ENCODE measurements at regions not wholly inside any gene's neighbourhood (a gene's known extent, or its start where the extent isn't known, plus 50 kb on each side); places are given as distances from the start of the nearest gene placed in this dataset.

GRCh38 chr2:145199827-145200706, 680.1 kb upstream of the ZEB2 start:
- no peaks in the 10 kb centered on the region for H3K4me1 ChIP-seq (ENCODE audit: control insufficient read depth, insufficient read depth, low read length)
- no peak overlapping the region for H3K27ac ChIP-seq (ENCODE audit: low read depth, low read length)
- no peaks in the 10 kb centered on the region for H3K27me3 ChIP-seq (ENCODE audit: control insufficient read depth, insufficient read depth, low read length)
- no peak overlapping the region for H3K9ac ChIP-seq (ENCODE audit: low read length)
- H3K36me3 ChIP-seq (ENCODE audit: control insufficient read depth, insufficient read depth, low read length), result no peaks in the 10 kb centered on the region
- no peak overlapping the region for H3K4me3 ChIP-seq (ENCODE audit: low read length)

GRCh38 chr2:145199042-145199441, 679.1 kb upstream of the ZEB2 start:
- Histone ChIP-seq H3K4me1 (ENCODE audit: control insufficient read depth, insufficient read depth, low read length) (no peaks in the 10 kb centered on the region), H3K36me3 (ENCODE audit: control insufficient read depth, insufficient read depth, low read length) (no peaks in the 10 kb centered on the region), H3K9ac (ENCODE audit: low read length) (no peak overlapping the region), H3K27ac (ENCODE audit: low read depth, low read length) (no peak overlapping the region), H3K4me3 (ENCODE audit: low read length) (no peak overlapping the region), H3K27me3 (ENCODE audit: control insufficient read depth, insufficient read depth, low read length) (no peaks in the 10 kb centered on the region)

- Histone ChIP-seq H3K9ac (ENCODE audit: low read length) (no peak overlapping the region), H3K4me3 (ENCODE audit: low read length) (no peak overlapping the region), H3K4me1 (ENCODE audit: control insufficient read depth, insufficient read depth, low read length) (no peaks in the 10 kb centered on the region), H3K27me3 (ENCODE audit: control insufficient read depth, insufficient read depth, low read length) (no peaks in the 10 kb centered on the region), H3K27ac (ENCODE audit: low read depth, low read length) (no peak overlapping the region), H3K36me3 (ENCODE audit: control insufficient read depth, insufficient read depth, low read length) (no peaks in the 10 kb centered on the region)
Observed at GRCh38 chr2:145198555-145198954, 678.6 kb upstream of the ZEB2 start.

GRCh38 chr2:145197944-145198343, 678.0 kb upstream of the ZEB2 start:
- Histone ChIP-seq H3K4me1 (ENCODE audit: control insufficient read depth, insufficient read depth, low read length) (no peaks in the 10 kb centered on the region), H3K36me3 (ENCODE audit: control insufficient read depth, insufficient read depth, low read length) (no peaks in the 10 kb centered on the region), H3K4me3 (ENCODE audit: low read length) (no peak overlapping the region), H3K27ac (ENCODE audit: low read depth, low read length) (no peak overlapping the region), H3K27me3 (ENCODE audit: control insufficient read depth, insufficient read depth, low read length) (no peaks in the 10 kb centered on the region), H3K9ac (ENCODE audit: low read length) (no peak overlapping the region)

- H3K36me3 ChIP-seq (ENCODE audit: control insufficient read depth, insufficient read depth, low read length), result no peaks in the 10 kb centered on the region
- no peak overlapping the region for H3K27ac ChIP-seq (ENCODE audit: low read depth, low read length)
- H3K4me1 ChIP-seq (ENCODE audit: control insufficient read depth, insufficient read depth, low read length), result no peaks in the 10 kb centered on the region
- no peak overlapping the region for H3K9ac ChIP-seq (ENCODE audit: low read length)
- no peak overlapping the region for H3K4me3 ChIP-seq (ENCODE audit: low read length)
- no peaks in the 10 kb centered on the region for H3K27me3 ChIP-seq (ENCODE audit: control insufficient read depth, insufficient read depth, low read length)
Observed at GRCh38 chr2:145194673-145195072, 674.8 kb upstream of the ZEB2 start.

- Histone ChIP-seq H3K4me1 (ENCODE audit: control insufficient read depth, insufficient read depth, low read length) (no peaks in the 10 kb centered on the region), H3K27ac (ENCODE audit: low read depth, low read length) (no peak overlapping the region), H3K36me3 (ENCODE audit: control insufficient read depth, insufficient read depth, low read length) (no peaks in the 10 kb centered on the region), H3K9ac (ENCODE audit: low read length) (no peak overlapping the region), H3K4me3 (ENCODE audit: low read length) (no peak overlapping the region), H3K27me3 (ENCODE audit: control insufficient read depth, insufficient read depth, low read length) (no peaks in the 10 kb centered on the region)
Observed at GRCh38 chr2:145190031-145190703, 670.2 kb upstream of the ZEB2 start.

GRCh38 chr2:145186303-145186702, 666.4 kb upstream of the ZEB2 start:
- Histone ChIP-seq H3K27ac (ENCODE audit: low read depth, low read length) (no peak overlapping the region), H3K27me3 (ENCODE audit: control insufficient read depth, insufficient read depth, low read length) (no peaks in the 10 kb centered on the region), H3K9ac (ENCODE audit: low read length) (no peak overlapping the region), H3K4me3 (ENCODE audit: low read length) (no peak overlapping the region), H3K4me1 (ENCODE audit: control insufficient read depth, insufficient read depth, low read length) (no peaks in the 10 kb centered on the region), H3K36me3 (ENCODE audit: control insufficient read depth, insufficient read depth, low read length) (no peaks in the 10 kb centered on the region)

GRCh38 chr2:145185696-145186095, 665.8 kb upstream of the ZEB2 start:
- no peak overlapping the region for H3K4me3 ChIP-seq (ENCODE audit: low read length)
- H3K9ac ChIP-seq (ENCODE audit: low read length), result no peak overlapping the region
- no peaks in the 10 kb centered on the region for H3K4me1 ChIP-seq (ENCODE audit: control insufficient read depth, insufficient read depth, low read length)
- no peaks in the 10 kb centered on the region for H3K27me3 ChIP-seq (ENCODE audit: control insufficient read depth, insufficient read depth, low read length)
- no peak overlapping the region for H3K27ac ChIP-seq (ENCODE audit: low read depth, low read length)
- no peaks in the 10 kb centered on the region for H3K36me3 ChIP-seq (ENCODE audit: control insufficient read depth, insufficient read depth, low read length)

- H3K4me1 ChIP-seq (ENCODE audit: control insufficient read depth, insufficient read depth, low read length), result no peaks in the 10 kb centered on the region
- no peaks in the 10 kb centered on the region for H3K36me3 ChIP-seq (ENCODE audit: control insufficient read depth, insufficient read depth, low read length)
- no peak overlapping the region for H3K4me3 ChIP-seq (ENCODE audit: low read length)
- no peaks in the 10 kb centered on the region for H3K27me3 ChIP-seq (ENCODE audit: control insufficient read depth, insufficient read depth, low read length)
- no peak overlapping the region for H3K9ac ChIP-seq (ENCODE audit: low read length)
- no peak overlapping the region for H3K27ac ChIP-seq (ENCODE audit: low read depth, low read length)
Observed at GRCh38 chr2:145184741-145185651, 665.1 kb upstream of the ZEB2 start.

- Histone ChIP-seq H3K27me3 (ENCODE audit: control insufficient read depth, insufficient read depth, low read length) (no peaks in the 10 kb centered on the region), H3K27ac (ENCODE audit: low read depth, low read length) (no peak overlapping the region)
Observed at GRCh38 chr2:145169285-145169684, 649.4 kb upstream of the ZEB2 start.

GRCh38 chr2:145168091-145168490, 648.2 kb upstream of the ZEB2 start:
- H3K36me3 ChIP-seq (ENCODE audit: control insufficient read depth, insufficient read depth, low read length), result no peaks in the 10 kb centered on the region
- H3K27ac ChIP-seq (ENCODE audit: low read depth, low read length), result no peak overlapping the region
- no peak overlapping the region for H3K9ac ChIP-seq (ENCODE audit: low read length)
- no peaks in the 10 kb centered on the region for H3K4me1 ChIP-seq (ENCODE audit: control insufficient read depth, insufficient read depth, low read length)
- no peaks in the 10 kb centered on the region for H3K27me3 ChIP-seq (ENCODE audit: control insufficient read depth, insufficient read depth, low read length)
- H3K4me3 ChIP-seq (ENCODE audit: low read length), result no peak overlapping the region

More at GRCh38 chr2:145169285-145169684, 649.4 kb upstream of the ZEB2 start:
- H3K9ac ChIP-seq (ENCODE audit: low read length), result no peak overlapping the region
- H3K4me1 ChIP-seq (ENCODE audit: control insufficient read depth, insufficient read depth, low read length), result no peaks in the 10 kb centered on the region
- H3K4me3 ChIP-seq (ENCODE audit: low read length), result no peak overlapping the region
- H3K36me3 ChIP-seq (ENCODE audit: control insufficient read depth, insufficient read depth, low read length), result no peaks in the 10 kb centered on the region

- Histone ChIP-seq H3K27ac (ENCODE audit: low read depth, low read length) (no peak overlapping the region), H3K36me3 (ENCODE audit: control insufficient read depth, insufficient read depth, low read length) (no peaks in the 10 kb centered on the region), H3K9ac (ENCODE audit: low read length) (no peak overlapping the region), H3K27me3 (ENCODE audit: control insufficient read depth, insufficient read depth, low read length) (no peaks in the 10 kb centered on the region), H3K4me3 (ENCODE audit: low read length) (no peak overlapping the region), H3K4me1 (ENCODE audit: control insufficient read depth, insufficient read depth, low read length) (no peaks in the 10 kb centered on the region)
Observed at GRCh38 chr2:145166731-145167302, 646.9 kb upstream of the ZEB2 start.

Measured in rectal smooth muscle tissue (tissue), 1 donor.